Panc1 (cell line): ENCODE measurements at regions not wholly inside any gene's neighbourhood (a gene's known extent, or its start where the extent isn't known, plus 50 kb on each side); places are given as distances from the start of the nearest gene placed in this dataset.

ENCODE experiments used
- POLR2AphosphoS5 ChIP-seq: IDR thresholded peaks from 2 replicates; pipeline ENCODE4 v1.6.1; 2012; ENCODE audit warnings: mild to moderate bottlenecking, low read depth, low read length, moderate library complexity
- SIN3A ChIP-seq: IDR thresholded peaks from 2 replicates; pipeline ENCODE4 v1.6.1; 2012; ENCODE audit warnings: low read depth, mild to moderate bottlenecking, low read length, moderate library complexity, borderline replicate concordance; ENCODE audit not compliant: insufficient read depth
- TCF7L2 ChIP-seq: IDR thresholded peaks from 2 replicates; pipeline ENCODE4 v1.6.1; 2011; ENCODE audit warnings: mild to moderate bottlenecking, low read depth, low read length, inconsistent platforms
- TF ChIP-seq, protein P1 (sequence below): fragments of 450-650 bp; IDR thresholded peaks from 2 replicates; pipeline ENCODE4 v1.5.1; 2017; ENCODE audit warnings: mild to moderate bottlenecking

DNA sequence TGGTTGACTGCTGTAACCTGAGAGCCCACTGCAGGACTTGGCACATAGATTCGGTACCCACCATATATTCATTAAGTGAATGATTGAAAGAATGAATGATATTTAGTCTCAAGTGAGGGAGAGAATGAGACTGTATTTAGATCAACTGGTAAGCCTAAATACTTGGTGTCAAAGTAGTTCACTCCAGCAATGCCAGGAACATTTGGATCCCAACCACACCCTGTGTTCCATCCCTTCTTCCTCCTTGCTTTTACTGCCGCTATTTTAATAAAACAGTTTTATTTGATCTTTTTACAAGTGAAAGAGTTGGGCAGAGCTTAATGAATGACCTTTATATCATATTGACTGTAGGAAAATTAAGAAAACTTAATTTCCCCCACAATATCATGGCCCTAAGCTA, 473.6 kb upstream of the CBLB start:
- TF ChIP-seq, protein P1, sequence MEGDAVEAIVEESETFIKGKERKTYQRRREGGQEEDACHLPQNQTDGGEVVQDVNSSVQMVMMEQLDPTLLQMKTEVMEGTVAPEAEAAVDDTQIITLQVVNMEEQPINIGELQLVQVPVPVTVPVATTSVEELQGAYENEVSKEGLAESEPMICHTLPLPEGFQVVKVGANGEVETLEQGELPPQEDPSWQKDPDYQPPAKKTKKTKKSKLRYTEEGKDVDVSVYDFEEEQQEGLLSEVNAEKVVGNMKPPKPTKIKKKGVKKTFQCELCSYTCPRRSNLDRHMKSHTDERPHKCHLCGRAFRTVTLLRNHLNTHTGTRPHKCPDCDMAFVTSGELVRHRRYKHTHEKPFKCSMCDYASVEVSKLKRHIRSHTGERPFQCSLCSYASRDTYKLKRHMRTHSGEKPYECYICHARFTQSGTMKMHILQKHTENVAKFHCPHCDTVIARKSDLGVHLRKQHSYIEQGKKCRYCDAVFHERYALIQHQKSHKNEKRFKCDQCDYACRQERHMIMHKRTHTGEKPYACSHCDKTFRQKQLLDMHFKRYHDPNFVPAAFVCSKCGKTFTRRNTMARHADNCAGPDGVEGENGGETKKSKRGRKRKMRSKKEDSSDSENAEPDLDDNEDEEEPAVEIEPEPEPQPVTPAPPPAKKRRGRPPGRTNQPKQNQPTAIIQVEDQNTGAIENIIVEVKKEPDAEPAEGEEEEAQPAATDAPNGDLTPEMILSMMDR: no peak
- no peak for TF ChIP-seq SIN3A
- no peak for TF ChIP-seq TCF7L2
- no peak for TF ChIP-seq POLR2AphosphoS5
